GM23338 (cell line): ENCODE measurements at regions not wholly inside any gene's neighbourhood (a gene's known extent, or its start where the extent isn't known, plus 50 kb on each side); places are given as distances from the start of the nearest gene placed in this dataset.

Source experiments
- ATAC-seq: fragments of 200-7000 bp; cut with Tn5 transposase; 3 replicates; pipeline ENCODE4 v1.9.1; 2020
- DNase-seq: peaks from one replicate; pipeline ENCODE4 v3.0.0-alpha.2; 2015; ENCODE audit warnings: low spot score
- H2AFZ ChIP-seq: fragments of 200-600 bp; sonication (generic); 2 replicates; pipeline ENCODE4 v1.8.0; 2016; ENCODE audit warnings: antibody characterized with exemption, mild to moderate bottlenecking, moderate library complexity
- H3F3A ChIP-seq: fragments of 200-600 bp; sonication (generic); replicated peaks from 2 replicates; pipeline ENCODE4 v1.8.0; 2017; ENCODE audit warnings: antibody characterized with exemption, mixed run types, low read depth
- H3K27ac ChIP-seq: fragments of 200-600 bp; sonication (generic); 2 replicates; pipeline ENCODE4 v1.6.1; 2016; ENCODE audit warnings: low read depth
- H3K27me3 ChIP-seq: fragments of 200-600 bp; sonication (generic); 2 replicates; pipeline ENCODE4 v1.8.0; 2016; ENCODE audit warnings: mild to moderate bottlenecking, mixed run types, moderate library complexity; ENCODE audit not compliant: insufficient read depth
- H3K36me3 ChIP-seq: fragments of 200-600 bp; sonication (generic); 2 replicates; pipeline ENCODE4 v1.8.0; 2016; ENCODE audit warnings: mild to moderate bottlenecking; ENCODE audit not compliant: insufficient read depth
- H3K4me1 ChIP-seq: fragments of 200-600 bp; sonication (generic); 2 replicates; pipeline ENCODE4 v1.8.0; 2016; ENCODE audit warnings: mild to moderate bottlenecking, moderate library complexity; ENCODE audit not compliant: insufficient read depth
- H3K4me2 ChIP-seq: fragments of 200-600 bp; sonication (generic); 2 replicates; pipeline ENCODE4 v1.7.1; 2017; ENCODE audit warnings: mixed run types
- H3K4me3 ChIP-seq: fragments of 200-600 bp; sonication (generic); 2 replicates; pipeline ENCODE4 v1.6.1; 2016; ENCODE audit warnings: mixed run types
- H3K79me2 ChIP-seq: fragments of 200-600 bp; sonication (generic); replicated peaks from 2 replicates; pipeline ENCODE4 v1.8.0; 2017; ENCODE audit warnings: mild to moderate bottlenecking; ENCODE audit not compliant: insufficient read depth
- H3K9me2 ChIP-seq: fragments of 200-600 bp; sonication (generic); 2 replicates; pipeline ENCODE4 v1.8.0; 2017; ENCODE audit not compliant: insufficient read depth
- H4K20me1 ChIP-seq: fragments of 200-600 bp; sonication (generic); replicated peaks from 2 replicates; pipeline ENCODE4 v1.8.0; 2017; ENCODE audit warnings: mild to moderate bottlenecking; ENCODE audit not compliant: insufficient read depth
- H3K27ac Mint-ChIP-seq: 2 replicates; pipeline ENCODE4 v1.8.0; 2020; ENCODE audit warnings: inconsistent platforms, mild to moderate bottlenecking, moderate library complexity, mixed read lengths
- H3K27me3 Mint-ChIP-seq: 3 replicates; pipeline ENCODE4 v1.8.0; 2022; ENCODE audit warnings: low read depth, mild to moderate bottlenecking, moderate library complexity, mixed read lengths, inconsistent platforms; ENCODE audit not compliant: insufficient read depth, poor library complexity
- H3K36me3 Mint-ChIP-seq: 3 replicates; pipeline ENCODE4 v1.8.0; 2021; ENCODE audit warnings: low read depth, mild to moderate bottlenecking, inconsistent platforms, moderate library complexity, mixed read lengths
- H3K4me1 Mint-ChIP-seq: 3 replicates; pipeline ENCODE4 v1.8.0; 2020; ENCODE audit warnings: mild to moderate bottlenecking, inconsistent platforms, mixed read lengths
- H3K4me3 Mint-ChIP-seq: 3 replicates; pipeline ENCODE4 v1.8.0; 2021; ENCODE audit warnings: moderate library complexity, mild to moderate bottlenecking, inconsistent platforms, mixed read lengths
- H3K9me3 Mint-ChIP-seq: 3 replicates; pipeline ENCODE4 v1.8.0; 2020; ENCODE audit warnings: moderate library complexity, mild to moderate bottlenecking, inconsistent platforms, mixed read lengths
- CREB1 ChIP-seq: fragments of 250-450 bp; sonication (Bioruptor Pico); IDR thresholded peaks from 2 replicates; pipeline ENCODE4 v1.5.0; 2020; ENCODE audit warnings: low read depth, mild to moderate bottlenecking, moderate library complexity
- EZH2 ChIP-seq: fragments of 200-600 bp; sonication (generic); IDR thresholded peaks from one replicate; pipeline ENCODE4 v1.8.0; 2017; ENCODE audit warnings: antibody characterized with exemption, mild to moderate bottlenecking, low read depth; ENCODE audit not compliant: unreplicated experiment
- EZH2phosphoT487 ChIP-seq: fragments of 200-600 bp; sonication (generic); IDR thresholded peaks from one replicate; pipeline ENCODE4 v1.8.1; 2018; ENCODE audit warnings: antibody characterized with exemption; ENCODE audit not compliant: unreplicated experiment
- JUNB ChIP-seq: IDR thresholded peaks from one replicate; pipeline ENCODE4 v1.6.1; 2016; ENCODE audit warnings: antibody characterized with exemption; ENCODE audit not compliant: unreplicated experiment
- NANOG ChIP-seq: IDR thresholded peaks from 2 replicates; pipeline ENCODE4 v1.6.1; 2016; ENCODE audit warnings: antibody characterized with exemption, borderline replicate concordance
- POLR2AphosphoS5 ChIP-seq: IDR thresholded peaks from 2 replicates; pipeline ENCODE4 v1.6.1; 2016; ENCODE audit warnings: antibody characterized with exemption, low read depth
- STAT1 ChIP-seq: IDR thresholded peaks from one replicate; pipeline ENCODE4 v1.6.1; 2016; ENCODE audit warnings: antibody characterized with exemption; ENCODE audit not compliant: unreplicated experiment
- ZNF114 ChIP-seq: fragments of 250-450 bp; sonication (Bioruptor Pico); IDR thresholded peaks from 2 replicates; pipeline ENCODE4 v1.5.0; 2020; ENCODE audit warnings: mild to moderate bottlenecking, moderate library complexity
- ZNF331 ChIP-seq: fragments of 250-450 bp; sonication (Bioruptor Pico); IDR thresholded peaks from 2 replicates; pipeline ENCODE4 v1.5.0; 2020; ENCODE audit warnings: low read depth, mild to moderate bottlenecking, moderate library complexity
- TF ChIP-seq, protein P1 (sequence below): IDR thresholded peaks from one replicate; pipeline ENCODE4 v1.6.1; 2018; ENCODE audit warnings: antibody characterized with exemption; ENCODE audit not compliant: unreplicated experiment
- TF ChIP-seq, protein P2 (sequence below), 2 experiments: fragments of 200-600 bp in 1 of 2; sonication (generic) in 1 of 2; conservative IDR thresholded peaks; 2 replicates each; pipeline versions ENCODE4 v1.5.1 to v1.6.1; 2016 to 2017; ENCODE audit warnings: antibody characterized with exemption in 2 of 2, low read depth in 2 of 2, mild to moderate bottlenecking in 2 of 2, moderate library complexity in 1 of 2
- TF ChIP-seq, protein P3 (sequence below): fragments of 250-450 bp; sonication (Bioruptor Pico); IDR thresholded peaks from 2 replicates; pipeline ENCODE4 v1.5.0; 2020; ENCODE audit warnings: mild to moderate bottlenecking, moderate library complexity
- TF ChIP-seq, protein P4 (sequence below): IDR thresholded peaks from 2 replicates; pipeline ENCODE4 v1.6.1; 2016; ENCODE audit warnings: antibody characterized with exemption

DNA sequence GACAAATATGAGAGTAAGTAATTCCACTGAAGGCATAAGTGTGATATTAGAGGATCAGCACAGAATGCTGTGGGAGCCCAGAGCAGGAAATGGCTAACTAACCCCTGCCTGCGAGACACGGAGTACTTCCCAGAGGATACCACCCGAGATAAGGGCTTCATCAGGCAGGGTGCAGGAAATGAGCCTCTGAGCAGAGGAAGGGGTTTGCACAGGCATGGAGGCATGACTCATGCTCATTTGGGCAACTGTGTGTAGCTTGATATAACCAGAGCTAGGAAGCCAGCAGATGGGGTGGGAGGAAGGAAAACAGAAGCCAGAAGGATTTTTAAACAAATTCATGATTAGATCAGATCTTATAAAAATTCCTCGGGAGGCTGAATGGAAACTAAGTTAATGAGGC lies 70.0 kb upstream of the TSPAN5 start:
- no peak for DNase-seq
- H3K4me1 ChIP-seq = no peaks in the 10 kb centered on the region
- H3K4me3 ChIP-seq = no peak overlapping the region
- Mint-ChIP-seq H3K4me3 (no peak overlapping the region), H3K36me3 (peaks cover 14% of the 10 kb centered on the region), H3K9me3 (peaks cover 25% of the 10 kb centered on the region), H3K4me1 (no peaks in the 10 kb centered on the region), H3K27ac (no peak overlapping the region; the same call in 1 of the 2 replicates), H3K27me3 (no peaks in the 10 kb centered on the region)
- H2AFZ ChIP-seq = no peak overlapping the region
- H3K4me2 ChIP-seq = no peak overlapping the region
- H3K9me2 ChIP-seq = no peaks in the 10 kb centered on the region
- H3K36me3 ChIP-seq = no peaks in the 10 kb centered on the region
- no peak for ATAC-seq
- H3K79me2 ChIP-seq = no peaks in the 10 kb centered on the region
- no peaks in the 10 kb centered on the region for H3F3A ChIP-seq
- no peak overlapping the region for H3K27ac ChIP-seq
- no peak for TF ChIP-seq CREB1 (CRISPR knock-in tag)
- no peak for TF ChIP-seq JUNB
- no peak for TF ChIP-seq POLR2AphosphoS5
- TF ChIP-seq, protein P1, sequence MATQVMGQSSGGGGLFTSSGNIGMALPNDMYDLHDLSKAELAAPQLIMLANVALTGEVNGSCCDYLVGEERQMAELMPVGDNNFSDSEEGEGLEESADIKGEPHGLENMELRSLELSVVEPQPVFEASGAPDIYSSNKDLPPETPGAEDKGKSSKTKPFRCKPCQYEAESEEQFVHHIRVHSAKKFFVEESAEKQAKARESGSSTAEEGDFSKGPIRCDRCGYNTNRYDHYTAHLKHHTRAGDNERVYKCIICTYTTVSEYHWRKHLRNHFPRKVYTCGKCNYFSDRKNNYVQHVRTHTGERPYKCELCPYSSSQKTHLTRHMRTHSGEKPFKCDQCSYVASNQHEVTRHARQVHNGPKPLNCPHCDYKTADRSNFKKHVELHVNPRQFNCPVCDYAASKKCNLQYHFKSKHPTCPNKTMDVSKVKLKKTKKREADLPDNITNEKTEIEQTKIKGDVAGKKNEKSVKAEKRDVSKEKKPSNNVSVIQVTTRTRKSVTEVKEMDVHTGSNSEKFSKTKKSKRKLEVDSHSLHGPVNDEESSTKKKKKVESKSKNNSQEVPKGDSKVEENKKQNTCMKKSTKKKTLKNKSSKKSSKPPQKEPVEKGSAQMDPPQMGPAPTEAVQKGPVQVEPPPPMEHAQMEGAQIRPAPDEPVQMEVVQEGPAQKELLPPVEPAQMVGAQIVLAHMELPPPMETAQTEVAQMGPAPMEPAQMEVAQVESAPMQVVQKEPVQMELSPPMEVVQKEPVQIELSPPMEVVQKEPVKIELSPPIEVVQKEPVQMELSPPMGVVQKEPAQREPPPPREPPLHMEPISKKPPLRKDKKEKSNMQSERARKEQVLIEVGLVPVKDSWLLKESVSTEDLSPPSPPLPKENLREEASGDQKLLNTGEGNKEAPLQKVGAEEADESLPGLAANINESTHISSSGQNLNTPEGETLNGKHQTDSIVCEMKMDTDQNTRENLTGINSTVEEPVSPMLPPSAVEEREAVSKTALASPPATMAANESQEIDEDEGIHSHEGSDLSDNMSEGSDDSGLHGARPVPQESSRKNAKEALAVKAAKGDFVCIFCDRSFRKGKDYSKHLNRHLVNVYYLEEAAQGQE = no peak
- TF ChIP-seq ZNF331 (CRISPR knock-in tag) = no peak
- no peak for TF ChIP-seq NANOG
- TF ChIP-seq, protein P2, sequence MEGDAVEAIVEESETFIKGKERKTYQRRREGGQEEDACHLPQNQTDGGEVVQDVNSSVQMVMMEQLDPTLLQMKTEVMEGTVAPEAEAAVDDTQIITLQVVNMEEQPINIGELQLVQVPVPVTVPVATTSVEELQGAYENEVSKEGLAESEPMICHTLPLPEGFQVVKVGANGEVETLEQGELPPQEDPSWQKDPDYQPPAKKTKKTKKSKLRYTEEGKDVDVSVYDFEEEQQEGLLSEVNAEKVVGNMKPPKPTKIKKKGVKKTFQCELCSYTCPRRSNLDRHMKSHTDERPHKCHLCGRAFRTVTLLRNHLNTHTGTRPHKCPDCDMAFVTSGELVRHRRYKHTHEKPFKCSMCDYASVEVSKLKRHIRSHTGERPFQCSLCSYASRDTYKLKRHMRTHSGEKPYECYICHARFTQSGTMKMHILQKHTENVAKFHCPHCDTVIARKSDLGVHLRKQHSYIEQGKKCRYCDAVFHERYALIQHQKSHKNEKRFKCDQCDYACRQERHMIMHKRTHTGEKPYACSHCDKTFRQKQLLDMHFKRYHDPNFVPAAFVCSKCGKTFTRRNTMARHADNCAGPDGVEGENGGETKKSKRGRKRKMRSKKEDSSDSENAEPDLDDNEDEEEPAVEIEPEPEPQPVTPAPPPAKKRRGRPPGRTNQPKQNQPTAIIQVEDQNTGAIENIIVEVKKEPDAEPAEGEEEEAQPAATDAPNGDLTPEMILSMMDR (conservative IDR thresholded peaks at IDR 0.05; ENCODE audit: low read depth in 2 of 2) = no peak
- TF ChIP-seq EZH2 = no peak
- TF ChIP-seq, protein P3, sequence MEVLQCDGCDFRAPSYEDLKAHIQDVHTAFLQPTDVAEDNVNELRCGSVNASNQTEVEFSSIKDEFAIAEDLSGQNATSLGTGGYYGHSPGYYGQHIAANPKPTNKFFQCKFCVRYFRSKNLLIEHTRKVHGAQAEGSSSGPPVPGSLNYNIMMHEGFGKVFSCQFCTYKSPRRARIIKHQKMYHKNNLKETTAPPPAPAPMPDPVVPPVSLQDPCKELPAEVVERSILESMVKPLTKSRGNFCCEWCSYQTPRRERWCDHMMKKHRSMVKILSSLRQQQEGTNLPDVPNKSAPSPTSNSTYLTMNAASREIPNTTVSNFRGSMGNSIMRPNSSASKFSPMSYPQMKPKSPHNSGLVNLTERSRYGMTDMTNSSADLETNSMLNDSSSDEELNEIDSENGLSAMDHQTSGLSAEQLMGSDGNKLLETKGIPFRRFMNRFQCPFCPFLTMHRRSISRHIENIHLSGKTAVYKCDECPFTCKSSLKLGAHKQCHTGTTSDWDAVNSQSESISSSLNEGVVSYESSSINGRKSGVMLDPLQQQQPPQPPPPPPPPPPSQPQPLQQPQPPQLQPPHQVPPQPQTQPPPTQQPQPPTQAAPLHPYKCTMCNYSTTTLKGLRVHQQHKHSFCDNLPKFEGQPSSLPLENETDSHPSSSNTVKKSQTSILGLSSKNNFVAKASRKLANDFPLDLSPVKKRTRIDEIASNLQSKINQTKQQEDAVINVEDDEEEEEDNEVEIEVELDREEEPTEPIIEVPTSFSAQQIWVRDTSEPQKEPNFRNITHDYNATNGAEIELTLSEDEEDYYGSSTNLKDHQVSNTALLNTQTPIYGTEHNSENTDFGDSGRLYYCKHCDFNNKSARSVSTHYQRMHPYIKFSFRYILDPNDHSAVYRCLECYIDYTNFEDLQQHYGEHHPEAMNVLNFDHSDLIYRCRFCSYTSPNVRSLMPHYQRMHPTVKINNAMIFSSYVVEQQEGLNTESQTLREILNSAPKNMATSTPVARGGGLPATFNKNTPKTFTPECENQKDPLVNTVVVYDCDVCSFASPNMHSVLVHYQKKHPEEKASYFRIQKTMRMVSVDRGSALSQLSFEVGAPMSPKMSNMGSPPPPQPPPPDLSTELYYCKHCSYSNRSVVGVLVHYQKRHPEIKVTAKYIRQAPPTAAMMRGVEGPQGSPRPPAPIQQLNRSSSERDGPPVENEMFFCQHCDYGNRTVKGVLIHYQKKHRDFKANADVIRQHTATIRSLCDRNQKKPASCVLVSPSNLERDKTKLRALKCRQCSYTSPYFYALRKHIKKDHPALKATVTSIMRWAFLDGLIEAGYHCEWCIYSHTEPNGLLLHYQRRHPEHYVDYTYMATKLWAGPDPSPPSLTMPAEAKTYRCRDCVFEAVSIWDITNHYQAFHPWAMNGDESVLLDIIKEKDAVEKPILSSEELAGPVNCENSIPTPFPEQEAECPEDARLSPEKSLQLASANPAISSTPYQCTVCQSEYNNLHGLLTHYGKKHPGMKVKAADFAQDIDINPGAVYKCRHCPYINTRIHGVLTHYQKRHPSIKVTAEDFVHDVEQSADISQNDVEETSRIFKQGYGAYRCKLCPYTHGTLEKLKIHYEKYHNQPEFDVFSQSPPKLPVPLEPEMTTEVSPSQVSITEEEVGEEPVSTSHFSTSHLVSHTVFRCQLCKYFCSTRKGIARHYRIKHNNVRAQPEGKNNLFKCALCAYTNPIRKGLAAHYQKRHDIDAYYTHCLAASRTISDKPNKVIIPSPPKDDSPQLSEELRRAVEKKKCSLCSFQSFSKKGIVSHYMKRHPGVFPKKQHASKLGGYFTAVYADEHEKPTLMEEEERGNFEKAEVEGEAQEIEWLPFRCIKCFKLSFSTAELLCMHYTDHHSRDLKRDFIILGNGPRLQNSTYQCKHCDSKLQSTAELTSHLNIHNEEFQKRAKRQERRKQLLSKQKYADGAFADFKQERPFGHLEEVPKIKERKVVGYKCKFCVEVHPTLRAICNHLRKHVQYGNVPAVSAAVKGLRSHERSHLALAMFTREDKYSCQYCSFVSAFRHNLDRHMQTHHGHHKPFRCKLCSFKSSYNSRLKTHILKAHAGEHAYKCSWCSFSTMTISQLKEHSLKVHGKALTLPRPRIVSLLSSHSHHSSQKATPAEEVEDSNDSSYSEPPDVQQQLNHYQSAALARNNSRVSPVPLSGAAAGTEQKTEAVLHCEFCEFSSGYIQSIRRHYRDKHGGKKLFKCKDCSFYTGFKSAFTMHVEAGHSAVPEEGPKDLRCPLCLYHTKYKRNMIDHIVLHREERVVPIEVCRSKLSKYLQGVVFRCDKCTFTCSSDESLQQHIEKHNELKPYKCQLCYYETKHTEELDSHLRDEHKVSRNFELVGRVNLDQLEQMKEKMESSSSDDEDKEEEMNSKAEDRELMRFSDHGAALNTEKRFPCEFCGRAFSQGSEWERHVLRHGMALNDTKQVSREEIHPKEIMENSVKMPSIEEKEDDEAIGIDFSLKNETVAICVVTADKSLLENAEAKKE (CRISPR knock-in tag) = no peak
- no peak for TF ChIP-seq ZNF114 (CRISPR knock-in tag)
- no peak for TF ChIP-seq EZH2phosphoT487
- no peak for TF ChIP-seq STAT1
- TF ChIP-seq, protein P4, sequence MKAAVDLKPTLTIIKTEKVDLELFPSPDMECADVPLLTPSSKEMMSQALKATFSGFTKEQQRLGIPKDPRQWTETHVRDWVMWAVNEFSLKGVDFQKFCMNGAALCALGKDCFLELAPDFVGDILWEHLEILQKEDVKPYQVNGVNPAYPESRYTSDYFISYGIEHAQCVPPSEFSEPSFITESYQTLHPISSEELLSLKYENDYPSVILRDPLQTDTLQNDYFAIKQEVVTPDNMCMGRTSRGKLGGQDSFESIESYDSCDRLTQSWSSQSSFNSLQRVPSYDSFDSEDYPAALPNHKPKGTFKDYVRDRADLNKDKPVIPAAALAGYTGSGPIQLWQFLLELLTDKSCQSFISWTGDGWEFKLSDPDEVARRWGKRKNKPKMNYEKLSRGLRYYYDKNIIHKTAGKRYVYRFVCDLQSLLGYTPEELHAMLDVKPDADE = no peak
- no peaks in the 10 kb centered on the region for H3K27me3 ChIP-seq
- H4K20me1 ChIP-seq = no peaks in the 10 kb centered on the region
